ENCODE measurements at regions not wholly inside any gene's neighbourhood (a gene's known extent, or its start where the extent isn't known, plus 50 kb on each side); places are given as distances from the start of the nearest gene placed in this dataset.

DNA sequence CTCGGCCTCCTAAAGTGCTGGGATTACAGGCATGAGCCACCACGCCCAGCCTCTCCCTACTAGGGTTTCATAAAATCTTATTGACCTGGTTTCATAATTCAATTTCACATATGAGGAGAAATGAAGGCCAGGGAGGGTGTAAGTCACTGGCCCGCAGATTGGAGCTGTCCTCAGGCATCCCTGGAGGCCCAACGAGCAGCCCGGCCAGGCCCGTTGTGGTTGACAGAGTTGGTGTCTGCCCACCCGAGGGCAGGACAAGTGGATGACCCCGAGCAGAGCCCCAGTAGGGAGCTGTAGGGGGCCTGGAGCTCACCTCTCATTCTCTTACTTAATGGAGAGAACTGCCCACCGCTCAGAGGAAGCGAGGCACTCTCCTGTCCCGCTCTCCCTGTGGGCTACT, 78.9 kb downstream of the CPN2 start:
- FAIRE-seq = no peak
- H3K4me3 ChIP-seq (ENCODE audit: low read depth, low read length) = no peak overlapping the region
- no peaks in the 10 kb centered on the region for H3K27me3 ChIP-seq (ENCODE audit: control insufficient read depth, insufficient read depth, low read length)
- TF ChIP-seq, protein P1, sequence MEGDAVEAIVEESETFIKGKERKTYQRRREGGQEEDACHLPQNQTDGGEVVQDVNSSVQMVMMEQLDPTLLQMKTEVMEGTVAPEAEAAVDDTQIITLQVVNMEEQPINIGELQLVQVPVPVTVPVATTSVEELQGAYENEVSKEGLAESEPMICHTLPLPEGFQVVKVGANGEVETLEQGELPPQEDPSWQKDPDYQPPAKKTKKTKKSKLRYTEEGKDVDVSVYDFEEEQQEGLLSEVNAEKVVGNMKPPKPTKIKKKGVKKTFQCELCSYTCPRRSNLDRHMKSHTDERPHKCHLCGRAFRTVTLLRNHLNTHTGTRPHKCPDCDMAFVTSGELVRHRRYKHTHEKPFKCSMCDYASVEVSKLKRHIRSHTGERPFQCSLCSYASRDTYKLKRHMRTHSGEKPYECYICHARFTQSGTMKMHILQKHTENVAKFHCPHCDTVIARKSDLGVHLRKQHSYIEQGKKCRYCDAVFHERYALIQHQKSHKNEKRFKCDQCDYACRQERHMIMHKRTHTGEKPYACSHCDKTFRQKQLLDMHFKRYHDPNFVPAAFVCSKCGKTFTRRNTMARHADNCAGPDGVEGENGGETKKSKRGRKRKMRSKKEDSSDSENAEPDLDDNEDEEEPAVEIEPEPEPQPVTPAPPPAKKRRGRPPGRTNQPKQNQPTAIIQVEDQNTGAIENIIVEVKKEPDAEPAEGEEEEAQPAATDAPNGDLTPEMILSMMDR (IDR thresholded peaks at IDR 0.05; ENCODE audit: insufficient read depth, low read length, severe bottlenecking) = no peak
- no peaks in the 10 kb centered on the region for H3K36me3 ChIP-seq (ENCODE audit: control insufficient read depth, insufficient read depth, low read length)
- no peak for DNase-seq (ENCODE audit: low read depth)

DNA sequence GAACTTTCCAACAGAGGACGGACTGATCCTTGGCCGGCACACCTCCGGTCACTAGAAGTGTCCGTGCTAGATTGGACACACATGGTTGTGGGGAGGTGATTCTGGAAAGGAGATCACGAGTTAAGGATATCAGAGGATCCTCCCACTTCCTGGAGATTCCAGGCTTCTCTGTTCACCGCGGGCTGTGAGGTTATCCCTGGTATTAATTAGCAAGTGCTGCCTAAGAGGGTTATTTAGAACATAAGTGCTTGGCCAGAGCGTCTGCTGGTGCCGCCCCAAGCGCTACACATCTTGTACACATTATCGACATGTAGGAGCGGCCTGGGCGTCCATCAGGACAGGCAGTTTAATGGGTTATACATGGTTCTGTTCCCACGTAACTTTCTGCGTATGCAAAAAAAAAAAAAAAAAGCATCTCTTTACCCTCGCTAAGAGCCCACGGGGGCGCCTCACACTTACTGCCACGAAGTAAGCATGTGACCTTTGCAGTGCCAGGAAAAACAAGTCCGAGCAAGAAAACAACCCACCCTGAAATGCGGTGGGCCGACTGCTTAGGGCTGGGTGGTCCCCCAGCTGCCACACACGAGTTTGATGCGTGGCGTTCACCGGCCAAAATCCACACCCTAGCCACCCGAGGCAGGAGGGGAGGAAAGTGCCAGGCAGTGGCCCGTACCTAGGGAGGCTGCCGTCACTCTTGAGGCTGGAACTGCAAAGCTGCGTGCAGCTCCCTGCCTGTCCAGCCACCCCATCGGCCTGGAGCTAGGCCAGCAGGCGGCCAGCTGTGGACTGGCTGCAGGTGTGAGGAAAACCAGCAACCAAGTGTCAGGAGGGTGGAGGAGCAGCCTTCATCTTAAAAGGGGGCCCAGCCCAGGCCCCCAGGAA, 78.0 kb downstream of the CPN2 start:
- TF ChIP-seq, protein P1 (IDR thresholded peaks at IDR 0.05; ENCODE audit: insufficient read depth, low read length, severe bottlenecking) = no peak
- no peak overlapping the region for H3K4me3 ChIP-seq (ENCODE audit: low read depth, low read length)
- H3K36me3 ChIP-seq (ENCODE audit: control insufficient read depth, insufficient read depth, low read length) = no peaks in the 10 kb centered on the region
- no peaks in the 10 kb centered on the region for H3K27me3 ChIP-seq (ENCODE audit: control insufficient read depth, insufficient read depth, low read length)
- DNase-seq (ENCODE audit: low read depth) (no peak), FAIRE-seq (no peak)

DNA sequence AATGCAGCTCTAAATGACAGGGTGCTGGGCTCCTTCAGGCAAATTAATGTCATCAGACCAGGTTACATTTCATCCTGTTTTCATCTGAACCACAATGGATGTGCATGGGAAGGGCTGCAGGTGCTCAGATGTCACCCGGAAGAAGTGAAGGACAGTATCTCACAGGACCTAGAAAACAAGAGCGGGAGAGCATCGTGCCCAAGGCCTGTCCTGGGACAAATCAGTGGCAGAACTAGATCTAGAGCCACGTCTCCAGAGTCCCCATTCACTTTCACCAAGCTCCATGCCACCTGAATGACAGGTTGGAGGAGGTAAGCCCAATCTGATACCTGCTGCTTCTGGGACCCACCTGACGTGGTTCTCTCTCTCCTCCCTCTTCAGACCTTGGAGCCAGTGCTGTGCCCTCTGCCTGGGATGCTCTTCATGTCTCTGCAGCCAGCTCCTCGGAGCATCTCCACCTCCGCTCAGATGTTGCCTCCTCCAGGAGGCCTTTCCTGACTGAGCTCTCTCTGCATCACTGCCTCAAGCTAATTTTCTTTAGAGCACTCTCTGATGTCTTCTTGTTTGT, 77.3 kb downstream of the CPN2 start:
- TF ChIP-seq, protein P1 (IDR thresholded peaks at IDR 0.05; ENCODE audit: insufficient read depth, low read length, severe bottlenecking) = no peak
- H3K27me3 ChIP-seq (ENCODE audit: control insufficient read depth, insufficient read depth, low read length) = no peaks in the 10 kb centered on the region
- DNase-seq (ENCODE audit: low read depth) (no peak), FAIRE-seq (no peak)
- H3K4me3 ChIP-seq (ENCODE audit: low read depth, low read length) = no peak overlapping the region
- no peaks in the 10 kb centered on the region for H3K36me3 ChIP-seq (ENCODE audit: control insufficient read depth, insufficient read depth, low read length)

DNA sequence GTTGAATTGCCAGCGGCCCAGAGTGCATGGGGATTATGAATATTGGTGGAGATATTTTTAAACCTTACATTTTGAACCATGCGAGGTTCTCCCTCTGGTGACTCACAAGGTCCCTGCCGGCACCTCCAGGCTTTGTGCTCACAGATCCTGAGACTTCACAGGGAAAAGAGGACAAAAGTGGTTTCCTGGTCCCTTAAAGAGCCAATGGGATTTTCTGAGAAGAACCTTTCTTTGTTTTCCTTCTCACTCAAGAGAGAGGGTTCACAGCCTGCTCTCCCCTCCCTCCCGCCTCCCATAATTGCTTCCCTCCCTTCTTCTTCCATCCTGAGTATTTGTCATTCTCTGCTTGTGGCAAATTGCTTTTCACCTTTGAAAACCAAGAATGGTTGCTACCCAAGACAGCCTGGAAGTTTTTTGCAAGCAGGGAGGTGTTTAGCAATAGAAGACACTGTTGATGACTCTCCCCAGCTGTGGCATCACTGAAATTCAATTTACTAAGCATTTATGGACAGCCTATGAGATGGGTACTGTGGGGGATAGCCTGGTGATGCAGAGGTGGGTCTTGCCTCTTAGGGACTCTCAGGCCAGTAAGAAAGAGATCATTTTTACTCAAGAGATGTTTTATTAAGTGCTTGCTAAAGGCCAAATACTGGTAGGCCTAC, 76.6 kb downstream of the CPN2 start:
- TF ChIP-seq, protein P1 (IDR thresholded peaks at IDR 0.05; ENCODE audit: insufficient read depth, low read length, severe bottlenecking) = no peak
- FAIRE-seq (peak; percentile 36), DNase-seq (ENCODE audit: low read depth) (no peak)
- Histone ChIP-seq H3K36me3 (ENCODE audit: control insufficient read depth, insufficient read depth, low read length) (no peaks in the 10 kb centered on the region), H3K27me3 (ENCODE audit: control insufficient read depth, insufficient read depth, low read length) (no peaks in the 10 kb centered on the region), H3K4me3 (ENCODE audit: low read depth, low read length) (no peak overlapping the region)

DNA sequence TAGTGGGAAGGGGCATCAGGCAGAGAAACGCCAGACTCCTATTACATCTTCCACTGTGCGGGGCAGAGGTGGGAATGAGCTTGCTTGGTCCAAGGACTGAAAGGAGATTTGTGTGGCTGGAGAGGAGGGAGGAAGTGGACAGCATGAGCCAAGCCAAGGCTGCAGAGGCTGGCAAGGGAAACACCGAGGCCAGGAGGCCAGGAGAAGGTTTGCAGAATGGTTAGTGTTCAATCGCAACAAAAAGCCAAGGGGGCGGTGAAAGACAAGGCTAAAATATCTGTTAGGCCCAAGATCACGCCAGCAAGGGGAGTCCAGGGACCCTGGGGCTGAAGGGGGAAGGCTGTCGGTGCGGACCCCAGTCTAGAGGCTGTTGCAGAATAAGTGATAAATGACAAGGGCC, 75.8 kb downstream of the CPN2 start:
- Histone ChIP-seq H3K27me3 (ENCODE audit: control insufficient read depth, insufficient read depth, low read length) (no peaks in the 10 kb centered on the region), H3K36me3 (ENCODE audit: control insufficient read depth, insufficient read depth, low read length) (no peaks in the 10 kb centered on the region), H3K4me3 (ENCODE audit: low read depth, low read length) (no peak overlapping the region)
- FAIRE-seq (no peak), DNase-seq (ENCODE audit: low read depth) (no peak)
- TF ChIP-seq, protein P1 (IDR thresholded peaks at IDR 0.05; ENCODE audit: insufficient read depth, low read length, severe bottlenecking) = no peak

Measured in bronchial epithelial cell (primary cell).